ENCODE measurements at regions not wholly inside any gene's neighbourhood (a gene's known extent, or its start where the extent isn't known, plus 50 kb on each side); places are given as distances from the start of the nearest gene placed in this dataset.
"Not testable (repeated sequence)": the region's sequence is repeated elsewhere in the genome, so short reads cannot be mapped to it uniquely, and the experiment has no call there.

- no peak for DNase-seq
Observed at GRCh38 chr5:120923026-120923425, 458.9 kb downstream of the PRR16 start.

- DNase-seq, result no peak
Observed at GRCh38 chr5:120926471-120926870, 462.4 kb downstream of the PRR16 start.

- no peak for DNase-seq
Observed at GRCh38 chr5:120927950-120928530, 463.9 kb downstream of the PRR16 start.

GRCh38 chr5:120932480-120932879 lies 468.4 kb downstream of the PRR16 start:
- no peak for DNase-seq

- DNase-seq, result no peak
Observed at GRCh38 chr5:120934031-120934430, 469.9 kb downstream of the PRR16 start.

GRCh38 chr5:120936652-120937051 lies 472.6 kb downstream of the PRR16 start:
- DNase-seq, result no peak

- DNase-seq, result no peak
Observed at GRCh38 chr5:120938604-120939003, 474.5 kb downstream of the PRR16 start.

- no peak for DNase-seq
Observed at GRCh38 chr5:120942596-120943350, 478.7 kb downstream of the PRR16 start.

- not testable (repeated sequence) for DNase-seq
Observed at GRCh38 chr5:120949596-120949995, 485.5 kb downstream of the PRR16 start.

- not testable (repeated sequence) for DNase-seq
Observed at GRCh38 chr5:120953445-120953844, 489.3 kb downstream of the PRR16 start.

GRCh38 chr5:120954255-120954654 lies 490.2 kb downstream of the PRR16 start:
- no peak for DNase-seq

GRCh38 chr5:120955795-120956194 lies 491.7 kb downstream of the PRR16 start:
- no peak for DNase-seq

GRCh38 chr5:120958877-120959485 lies 494.9 kb downstream of the PRR16 start:
- no peak for DNase-seq

GRCh38 chr5:120960510-120960909 lies 496.4 kb downstream of the PRR16 start:
- DNase-seq, result no peak

GRCh38 chr5:120967366-120967765 lies 503.3 kb downstream of the PRR16 start:
- no peak for DNase-seq

- no peak for DNase-seq
Observed at GRCh38 chr5:120974690-120975089, 510.6 kb downstream of the PRR16 start.

GRCh38 chr5:120982351-120982750 lies 518.3 kb downstream of the PRR16 start:
- DNase-seq, result no peak

- no peak for DNase-seq
Observed at GRCh38 chr5:120985526-120985925, 521.4 kb downstream of the PRR16 start.

GRCh38 chr5:120988491-120988890 lies 524.4 kb downstream of the PRR16 start:
- no peak for DNase-seq

GRCh38 chr5:120988941-120989340 lies 524.8 kb downstream of the PRR16 start:
- no peak for DNase-seq

- DNase-seq, result no peak
Observed at GRCh38 chr5:120991569-120991968, 527.5 kb downstream of the PRR16 start.

GRCh38 chr5:120994112-120994511 lies 530.0 kb downstream of the PRR16 start:
- no peak for DNase-seq

GRCh38 chr5:120999550-120999949 lies 535.5 kb downstream of the PRR16 start:
- DNase-seq, result no peak

GRCh38 chr5:121006217-121006616 lies 542.1 kb downstream of the PRR16 start:
- DNase-seq, result no peak

All from NCI-H1417 treated with DMSO at 0.1 percent for 48 hours (cell line).